DOHH2 (cell line): ENCODE measurements at regions not wholly inside any gene's neighbourhood (a gene's known extent, or its start where the extent isn't known, plus 50 kb on each side); places are given as distances from the start of the nearest gene placed in this dataset.

ENCODE experiments used
- H3F3A ChIP-seq: fragments of 200-600 bp; sonication (generic), shearing (Covaris generic); 2 replicates; pipeline ENCODE4 v1.6.0; 2016; ENCODE audit warnings: antibody characterized with exemption, mild to moderate bottlenecking; ENCODE audit not compliant: control insufficient read depth, insufficient read depth
- H3K27ac ChIP-seq: fragments of 200-600 bp; sonication (generic); 2 replicates; pipeline ENCODE4 v1.5.1; 2014; ENCODE audit warnings: low read depth, mild to moderate bottlenecking, low read length, moderate library complexity
- H3K27me3 ChIP-seq: fragments of 200-600 bp; sonication (generic); 2 replicates; pipeline ENCODE4 v1.6.1; 2014; ENCODE audit warnings: mild to moderate bottlenecking, low read length, mixed read lengths; ENCODE audit not compliant: control insufficient read depth
- H3K36me3 ChIP-seq: fragments of 200-600 bp; sonication (generic); 2 replicates; pipeline ENCODE4 v1.6.1; 2014; ENCODE audit warnings: mild to moderate bottlenecking, low read length, moderate library complexity, mixed read lengths; ENCODE audit not compliant: control insufficient read depth
- H3K4me1 ChIP-seq: fragments of 200-600 bp; sonication (generic); 2 replicates; pipeline ENCODE4 v1.6.1; 2014; ENCODE audit warnings: mild to moderate bottlenecking, low read length, mixed read lengths; ENCODE audit not compliant: control insufficient read depth
- H3K4me2 ChIP-seq: fragments of 200-600 bp; sonication (generic); 2 replicates; pipeline ENCODE4 v1.6.0; 2014; ENCODE audit warnings: mild to moderate bottlenecking, low read length, moderate library complexity
- H3K4me3 ChIP-seq: fragments of 200-600 bp; sonication (generic); 2 replicates; pipeline ENCODE4 v1.5.1; 2014; ENCODE audit warnings: mild to moderate bottlenecking, low read length, mixed read lengths
- H3K79me2 ChIP-seq: fragments of 200-600 bp; sonication (generic); 2 replicates; pipeline ENCODE4 v1.6.1; 2014; ENCODE audit warnings: mild to moderate bottlenecking, low read length, mixed read lengths; ENCODE audit not compliant: control insufficient read depth
- H3K9me2 ChIP-seq: fragments of 200-600 bp; sonication (generic); replicated peaks from 2 replicates; pipeline ENCODE4 v1.6.1; 2014; ENCODE audit warnings: mild to moderate bottlenecking, low read length, mixed read lengths; ENCODE audit not compliant: control insufficient read depth
- H3K9me3 ChIP-seq: fragments of 200-600 bp; sonication (generic); 2 replicates; pipeline ENCODE4 v1.6.1; 2014; ENCODE audit warnings: antibody characterized with exemption, low read length, mixed read lengths; ENCODE audit not compliant: control insufficient read depth, insufficient read depth
- H4K20me1 ChIP-seq: fragments of 200-600 bp; sonication (generic); 2 replicates; pipeline ENCODE4 v1.6.0; 2014; ENCODE audit warnings: low read depth, mild to moderate bottlenecking, antibody characterized with exemption, low read length, moderate library complexity; ENCODE audit not compliant: control insufficient read depth, insufficient read depth
- CTCF ChIP-seq: fragments of 200-600 bp; sonication (generic); IDR thresholded peaks from one replicate; pipeline ENCODE4 v1.5.1; 2014; ENCODE audit warnings: antibody characterized with exemption, mild to moderate bottlenecking, low read depth, low read length; ENCODE audit not compliant: poor library complexity, severe bottlenecking
- EZH2phosphoT487 ChIP-seq: fragments of 200-600 bp; sonication (generic); IDR thresholded peaks from 2 replicates; pipeline ENCODE4 v1.6.1; 2017; ENCODE audit warnings: borderline replicate concordance, mild to moderate bottlenecking, antibody characterized with exemption, low read length, moderate library complexity, mixed read lengths

DNA sequence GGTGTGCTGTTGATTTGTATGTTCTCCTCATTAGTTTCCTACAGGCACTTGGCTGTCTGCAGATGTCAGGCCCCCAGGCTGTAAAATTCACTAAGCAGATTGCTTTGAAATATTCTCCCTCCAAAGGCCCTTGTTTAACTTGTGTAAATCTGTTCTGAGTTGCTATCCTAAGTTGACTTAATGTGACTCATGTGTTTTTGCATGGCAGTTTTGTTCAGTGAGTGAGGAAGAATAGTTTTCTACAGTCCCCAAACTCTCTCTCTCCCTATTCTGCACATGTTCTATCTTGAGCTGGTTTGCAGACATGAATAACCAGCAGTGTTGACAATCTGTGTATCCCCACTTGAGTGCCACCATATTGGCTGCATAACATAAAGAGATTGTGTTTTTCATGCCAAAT lies 1005.4 kb upstream of the DDX18 start:
- H3K79me2 ChIP-seq: no peaks in the 10 kb centered on the region
- H3K4me3 ChIP-seq: no peak overlapping the region
- H4K20me1 ChIP-seq: no peaks in the 10 kb centered on the region
- TF ChIP-seq CTCF (no peak), EZH2phosphoT487 (no peak)
- H3K9me2 ChIP-seq: no peaks in the 10 kb centered on the region
- H3K27me3 ChIP-seq: no peaks in the 10 kb centered on the region
- H3K4me1 ChIP-seq: no peaks in the 10 kb centered on the region
- no peak overlapping the region for H3K4me2 ChIP-seq
- H3K36me3 ChIP-seq: no peaks in the 10 kb centered on the region
- H3F3A ChIP-seq: no peaks in the 10 kb centered on the region
- no peak overlapping the region for H3K27ac ChIP-seq
- H3K9me3 ChIP-seq: no peaks in the 10 kb centered on the region

- Histone ChIP-seq H3K9me3 (no peaks in the 10 kb centered on the region), H3K36me3 (no peaks in the 10 kb centered on the region), H3K27ac (no peak overlapping the region), H3K4me1 (no peaks in the 10 kb centered on the region), H3F3A (no peaks in the 10 kb centered on the region), H4K20me1 (no peaks in the 10 kb centered on the region), H3K27me3 (no peaks in the 10 kb centered on the region), H3K9me2 (no peaks in the 10 kb centered on the region), H3K4me2 (no peak overlapping the region), H3K4me3 (no peak overlapping the region), H3K79me2 (no peaks in the 10 kb centered on the region)
- no peak for TF ChIP-seq CTCF
- no peak for TF ChIP-seq EZH2phosphoT487
Measured at GRCh38 chr2:116810071-116810470, 1004.4 kb upstream of the DDX18 start.

DNA sequence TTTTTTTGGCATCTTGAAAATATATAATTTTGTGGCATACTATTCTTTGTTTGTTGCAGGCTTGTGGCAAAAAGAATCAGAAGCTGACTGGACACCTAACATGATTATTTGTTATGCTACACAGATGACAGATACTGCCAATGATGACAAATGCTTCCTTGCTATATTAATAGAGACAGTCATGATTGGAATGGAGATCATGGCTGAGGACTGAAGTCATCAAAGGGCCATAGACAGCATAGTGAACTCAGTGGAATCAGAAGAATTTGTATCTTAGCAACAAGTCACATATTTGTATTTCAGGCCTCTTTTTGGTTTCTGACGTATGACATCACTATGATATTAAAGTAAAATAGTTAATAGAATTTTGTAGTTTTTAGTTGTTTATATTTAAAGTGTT lies 1003.8 kb upstream of the DDX18 start:
- Histone ChIP-seq H3K4me1 (no peaks in the 10 kb centered on the region), H3K36me3 (no peaks in the 10 kb centered on the region), H4K20me1 (no peaks in the 10 kb centered on the region), H3K4me3 (no peak overlapping the region), H3K27ac (no peak overlapping the region), H3K79me2 (no peaks in the 10 kb centered on the region), H3F3A (no peaks in the 10 kb centered on the region), H3K27me3 (no peaks in the 10 kb centered on the region), H3K4me2 (no peak overlapping the region), H3K9me3 (no peaks in the 10 kb centered on the region), H3K9me2 (no peaks in the 10 kb centered on the region)
- TF ChIP-seq EZH2phosphoT487 (no peak), CTCF (no peak)

DNA sequence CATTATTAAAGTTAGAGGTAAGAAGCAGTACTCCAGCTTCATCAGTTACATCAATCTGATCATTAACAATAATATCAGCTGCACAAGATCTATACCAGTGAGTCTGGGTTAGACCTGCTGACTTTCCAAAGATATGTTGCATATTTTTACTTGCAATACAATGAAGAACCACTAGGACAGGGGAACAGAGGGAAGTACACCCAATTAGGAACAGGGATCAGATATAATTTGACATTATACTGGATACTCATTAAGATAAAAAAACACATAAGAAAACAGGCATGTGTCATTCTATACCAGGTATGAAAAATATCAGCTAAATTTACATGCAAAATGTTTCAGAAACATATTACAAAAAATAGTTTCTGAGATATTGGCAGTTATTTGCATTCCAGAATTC lies 995.1 kb upstream of the DDX18 start:
- Histone ChIP-seq H3K27me3 (no peaks in the 10 kb centered on the region), H3K4me2 (no peak overlapping the region), H4K20me1 (no peaks in the 10 kb centered on the region), H3K9me2 (no peaks in the 10 kb centered on the region), H3K79me2 (no peaks in the 10 kb centered on the region), H3K27ac (no peak overlapping the region), H3K4me1 (no peaks in the 10 kb centered on the region), H3K4me3 (no peak overlapping the region), H3K36me3 (no peaks in the 10 kb centered on the region), H3K9me3 (no peaks in the 10 kb centered on the region), H3F3A (no peaks in the 10 kb centered on the region)
- TF ChIP-seq EZH2phosphoT487 (no peak), CTCF (no peak)
